Astrocyte (in vitro differentiated cells and primary cell): ENCODE measurements at regions not wholly inside any gene's neighbourhood (a gene's known extent, or its start where the extent isn't known, plus 50 kb on each side); places are given as distances from the start of the nearest gene placed in this dataset.

Experiments
- DNase-seq: peaks from one replicate; pipeline ENCODE4 v3.0.0-alpha.2; 2010; ENCODE audit warnings: low read depth
- FAIRE-seq: peaks from 2 replicates; lab custom pipeline; 2011; peaks lifted over from hg19 to GRCh38; lab: Jason Lieb, UNC
- H2AFZ ChIP-seq: 2 replicates; pipeline ENCODE4 v1.6.0; 2012; ENCODE audit warnings: low read depth, low read length, inconsistent platforms
- H3K27ac ChIP-seq: 2 replicates; pipeline ENCODE4 v1.5.1; 2011; ENCODE audit warnings: low read depth, low read length, inconsistent platforms
- H3K27me3 ChIP-seq: 2 replicates; pipeline ENCODE4 v1.6.0; 2011; ENCODE audit warnings: low read length, inconsistent platforms; ENCODE audit not compliant: insufficient read depth
- H3K36me3 ChIP-seq: 2 replicates; pipeline ENCODE4 v1.5.1; 2011; ENCODE audit warnings: low read length, inconsistent platforms; ENCODE audit not compliant: insufficient read depth
- H3K4me1 ChIP-seq: 2 replicates; pipeline ENCODE4 v1.5.1; 2011; ENCODE audit warnings: low read length, inconsistent platforms; ENCODE audit not compliant: insufficient read depth
- H3K4me2 ChIP-seq: 2 replicates; pipeline ENCODE4 v1.6.0; 2012; ENCODE audit warnings: low read length, inconsistent platforms
- H3K4me3 ChIP-seq: 2 replicates; pipeline ENCODE4 v1.5.1; 2011; ENCODE audit warnings: low read depth, mild to moderate bottlenecking, low read length, inconsistent platforms; ENCODE audit not compliant: insufficient read depth
- H3K79me2 ChIP-seq: 2 replicates; pipeline ENCODE4 v1.6.0; 2012; ENCODE audit warnings: mild to moderate bottlenecking, low read length, inconsistent platforms; ENCODE audit not compliant: insufficient read depth
- H3K9ac ChIP-seq: 2 replicates; pipeline ENCODE4 v1.6.0; 2012; ENCODE audit warnings: mild to moderate bottlenecking, low read length, inconsistent platforms
- H3K9me3 ChIP-seq: 2 replicates; pipeline ENCODE4 v1.5.1; 2012; ENCODE audit warnings: low read depth, mild to moderate bottlenecking, low read length, inconsistent platforms; ENCODE audit not compliant: insufficient read depth
- H4K20me1 ChIP-seq: 2 replicates; pipeline ENCODE4 v1.6.0; 2012; ENCODE audit warnings: low read length, inconsistent platforms; ENCODE audit not compliant: insufficient read depth
- H3K27ac Mint-ChIP-seq: one replicate; pipeline ENCODE4 v1.8.0; 2021; ENCODE audit warnings: mild to moderate bottlenecking, mixed read lengths; ENCODE audit not compliant: unreplicated experiment
- H3K27me3 Mint-ChIP-seq: one replicate; pipeline ENCODE4 v1.8.0; 2021; ENCODE audit warnings: low read depth, mixed read lengths; ENCODE audit not compliant: unreplicated experiment
- H3K36me3 Mint-ChIP-seq: one replicate; pipeline ENCODE4 v1.8.0; 2021; ENCODE audit warnings: low read depth, mixed read lengths; ENCODE audit not compliant: unreplicated experiment
- H3K4me1 Mint-ChIP-seq: one replicate; pipeline ENCODE4 v1.8.0; 2021; ENCODE audit warnings: low read depth, mixed read lengths; ENCODE audit not compliant: unreplicated experiment
- H3K4me3 Mint-ChIP-seq: one replicate; pipeline ENCODE4 v1.8.0; 2021; ENCODE audit warnings: mild to moderate bottlenecking, moderate library complexity, mixed read lengths; ENCODE audit not compliant: unreplicated experiment
- H3K9me3 Mint-ChIP-seq: one replicate; pipeline ENCODE4 v1.8.0; 2021; ENCODE audit warnings: mild to moderate bottlenecking, mixed read lengths; ENCODE audit not compliant: unreplicated experiment
- CTCF ChIP-seq: IDR thresholded peaks from 2 replicates; pipeline ENCODE4 v1.5.1; 2011; ENCODE audit warnings: low read depth, mild to moderate bottlenecking, inconsistent platforms, low read length, moderate library complexity; ENCODE audit not compliant: insufficient read depth
- EZH2 ChIP-seq: IDR thresholded peaks from 2 replicates; pipeline ENCODE4 v1.6.1; 2012; ENCODE audit warnings: mild to moderate bottlenecking, low read length, inconsistent platforms; ENCODE audit not compliant: insufficient read depth

GRCh38 chr15:87578776-87579175, 677.8 kb downstream of the NTRK3 start:
- H3K9me3 ChIP-seq: no peaks in the 10 kb centered on the region
- Mint-ChIP-seq H3K4me3 (no peak overlapping the region), H3K36me3 (no peaks in the 10 kb centered on the region), H3K9me3 (no peaks in the 10 kb centered on the region), H3K27ac (no peak overlapping the region), H3K4me1 (peaks cover 2% of the 10 kb centered on the region), H3K27me3 (peaks cover 2% of the 10 kb centered on the region)
- no peaks in the 10 kb centered on the region for H3K4me1 ChIP-seq
- H3K9ac ChIP-seq: no peak overlapping the region
- no peak overlapping the region for H3K4me2 ChIP-seq
- TF ChIP-seq EZH2 (no peak), CTCF (no peak)
- no peak overlapping the region for H3K27ac ChIP-seq
- no peaks in the 10 kb centered on the region for H3K36me3 ChIP-seq
- no peak overlapping the region for H2AFZ ChIP-seq
- peaks cover under 1% of the 10 kb centered on the region for H3K27me3 ChIP-seq
- H3K4me3 ChIP-seq: no peak overlapping the region
- DNase-seq: no peak
- no peak for FAIRE-seq
- H3K79me2 ChIP-seq: no peaks in the 10 kb centered on the region
- no peaks in the 10 kb centered on the region for H4K20me1 ChIP-seq

GRCh38 chr15:87577336-87577735, 679.2 kb downstream of the NTRK3 start:
- Histone ChIP-seq H3K27me3 (no peaks in the 10 kb centered on the region), H2AFZ (no peak overlapping the region), H3K9ac (no peak overlapping the region), H3K9me3 (no peaks in the 10 kb centered on the region), H3K4me1 (peaks cover 9% of the 10 kb centered on the region), H3K4me3 (no peak overlapping the region), H3K36me3 (no peaks in the 10 kb centered on the region), H3K79me2 (no peaks in the 10 kb centered on the region), H4K20me1 (no peaks in the 10 kb centered on the region), H3K27ac (no peak overlapping the region), H3K4me2 (no peak overlapping the region)
- no peak overlapping the region for H3K27ac Mint-ChIP-seq
- no peak overlapping the region for H3K4me3 Mint-ChIP-seq
- DNase-seq: no peak
- H3K27me3 Mint-ChIP-seq: no peaks in the 10 kb centered on the region
- TF ChIP-seq EZH2 (no peak), CTCF (no peak)
- no peak for FAIRE-seq
- no peaks in the 10 kb centered on the region for H3K36me3 Mint-ChIP-seq
- H3K9me3 Mint-ChIP-seq: no peaks in the 10 kb centered on the region
- peaks cover 9% of the 10 kb centered on the region for H3K4me1 Mint-ChIP-seq

- H3K9me3 ChIP-seq: no peaks in the 10 kb centered on the region
- FAIRE-seq: no peak
- H3K27ac Mint-ChIP-seq: no peak overlapping the region
Measured at GRCh38 chr15:87576486-87577176, 679.9 kb downstream of the NTRK3 start.

More at GRCh38 chr15:87576486-87577176, 679.9 kb downstream of the NTRK3 start:
- no peak overlapping the region for H3K4me2 ChIP-seq
- H3K79me2 ChIP-seq: no peaks in the 10 kb centered on the region
- TF ChIP-seq EZH2: no peak
- TF ChIP-seq CTCF: no peak
- no peaks in the 10 kb centered on the region for H3K36me3 Mint-ChIP-seq
- no peaks in the 10 kb centered on the region for H3K27me3 ChIP-seq
- H3K4me1 Mint-ChIP-seq: peaks cover 9% of the 10 kb centered on the region
- H3K9me3 Mint-ChIP-seq: no peaks in the 10 kb centered on the region
- peaks cover 15% of the 10 kb centered on the region for H3K4me1 ChIP-seq
- no peak overlapping the region for H3K4me3 ChIP-seq
- no peaks in the 10 kb centered on the region for H3K36me3 ChIP-seq
- no peak overlapping the region for H3K4me3 Mint-ChIP-seq
- no peaks in the 10 kb centered on the region for H3K27me3 Mint-ChIP-seq
- H2AFZ ChIP-seq: no peak overlapping the region
- no peaks in the 10 kb centered on the region for H4K20me1 ChIP-seq
- DNase-seq: no peak
- H3K27ac ChIP-seq: no peak overlapping the region
- no peak overlapping the region for H3K9ac ChIP-seq
